H9 (cell line): ENCODE measurements at regions not wholly inside any gene's neighbourhood (a gene's known extent, or its start where the extent isn't known, plus 50 kb on each side); places are given as distances from the start of the nearest gene placed in this dataset.

ENCODE experiments used
- DNase-seq: peaks from one replicate; pipeline ENCODE4 v3.0.0-alpha.2; 2017
- H2AFZ ChIP-seq: one replicate; pipeline ENCODE4 v1.6.1; 2013; ENCODE audit warnings: mild to moderate bottlenecking, low read length, control low read depth, moderate library complexity
- H2AK5ac ChIP-seq: 2 replicates; pipeline ENCODE4 v1.6.1; 2013; ENCODE audit warnings: low read length, control low read depth, mixed read lengths; ENCODE audit not compliant: insufficient read length
- H2BK120ac ChIP-seq: one replicate; pipeline ENCODE4 v1.6.1; 2013; ENCODE audit warnings: low read depth, mild to moderate bottlenecking, low read length, control low read depth, inconsistent platforms; ENCODE audit not compliant: poor library complexity, severe bottlenecking
- H2BK12ac ChIP-seq: 2 replicates; pipeline ENCODE4 v1.6.1; 2013; ENCODE audit warnings: low read length, control low read depth, mixed read lengths, low read depth; ENCODE audit not compliant: insufficient read length
- H2BK15ac ChIP-seq: 2 replicates; pipeline ENCODE4 v1.6.1; 2013; ENCODE audit warnings: low read depth, low read length, control low read depth
- H2BK20ac ChIP-seq: one replicate; pipeline ENCODE4 v1.6.1; 2013; ENCODE audit warnings: low read depth, mild to moderate bottlenecking, low read length, control low read depth, inconsistent platforms; ENCODE audit not compliant: poor library complexity, severe bottlenecking
- H2BK5ac ChIP-seq: 2 replicates; pipeline ENCODE4 v1.6.1; 2013; ENCODE audit warnings: low read length, control low read depth, mixed read lengths; ENCODE audit not compliant: insufficient read length
- H3K14ac ChIP-seq: 2 replicates; pipeline ENCODE4 v1.6.1; 2013; ENCODE audit warnings: low read length, control low read depth; ENCODE audit not compliant: insufficient read depth
- H3K18ac ChIP-seq: 2 replicates; pipeline ENCODE4 v1.6.1; 2013; ENCODE audit warnings: low read depth, mild to moderate bottlenecking, mixed read lengths, low read length, control low read depth; ENCODE audit not compliant: insufficient read length
- H3K23ac ChIP-seq: 2 replicates; pipeline ENCODE4 v1.6.1; 2013; ENCODE audit warnings: low read length, control low read depth, mixed read lengths, low read depth; ENCODE audit not compliant: insufficient read length
- H3K23me2 ChIP-seq: 2 replicates; pipeline ENCODE4 v1.6.1; 2013; ENCODE audit warnings: low read depth, mild to moderate bottlenecking, mixed read lengths, low read length, control low read depth; ENCODE audit not compliant: insufficient read length, poor library complexity, severe bottlenecking
- H3K27ac ChIP-seq: 2 replicates; pipeline ENCODE4 v1.5.1; 2013; ENCODE audit warnings: low read length, control low read depth, mixed read lengths, low read depth; ENCODE audit not compliant: insufficient read length
- H3K27me3 ChIP-seq: 2 replicates; pipeline ENCODE4 v1.6.1; 2013; ENCODE audit warnings: low read length, control low read depth, inconsistent platforms; ENCODE audit not compliant: insufficient read depth
- H3K4ac ChIP-seq: 2 replicates; pipeline ENCODE4 v1.6.1; 2013; ENCODE audit warnings: low read depth, mild to moderate bottlenecking, control low read depth, inconsistent platforms, low read length, moderate library complexity
- H3K4me1 ChIP-seq: 2 replicates; pipeline ENCODE4 v1.6.1; 2013; ENCODE audit warnings: low read length, control low read depth, inconsistent platforms; ENCODE audit not compliant: insufficient read depth
- H3K4me2 ChIP-seq: 2 replicates; pipeline ENCODE4 v1.6.1; 2013; ENCODE audit warnings: low read length, control low read depth, mixed read lengths; ENCODE audit not compliant: insufficient read length, insufficient read depth
- H3K56ac ChIP-seq: 2 replicates; pipeline ENCODE4 v1.6.1; 2013; ENCODE audit warnings: low read depth, mild to moderate bottlenecking, mixed read lengths, low read length, control low read depth; ENCODE audit not compliant: insufficient read length
- H3K79me1 ChIP-seq: 2 replicates; pipeline ENCODE4 v1.6.1; 2013; ENCODE audit warnings: low read depth, mild to moderate bottlenecking, moderate library complexity, low read length, control low read depth, inconsistent platforms; ENCODE audit not compliant: insufficient read depth, poor library complexity, severe bottlenecking
- H3K79me2 ChIP-seq: 2 replicates; pipeline ENCODE4 v1.6.1; 2013; ENCODE audit warnings: low read length, control low read depth, inconsistent platforms; ENCODE audit not compliant: insufficient read depth
- H3K9ac ChIP-seq: 2 replicates; pipeline ENCODE4 v1.6.1; 2013; ENCODE audit warnings: low read length, control low read depth, mixed read lengths; ENCODE audit not compliant: insufficient read length; ENCODE audit errors: extremely low read depth
- H3K9me3 ChIP-seq: one replicate; pipeline ENCODE4 v1.6.1; 2013; ENCODE audit warnings: low read depth, low read length, inconsistent platforms; ENCODE audit not compliant: control insufficient read depth
- H3T11ph ChIP-seq: one replicate; pipeline ENCODE4 v1.6.1; 2013; ENCODE audit warnings: mild to moderate bottlenecking, low read length, control low read depth, inconsistent platforms
- H4K20me1 ChIP-seq: one replicate; pipeline ENCODE4 v1.6.1; 2013; ENCODE audit not compliant: control insufficient read depth, insufficient read length, insufficient read depth
- H4K5ac ChIP-seq: 2 replicates; pipeline ENCODE4 v1.6.1; 2013; ENCODE audit warnings: low read depth, mild to moderate bottlenecking, mixed read lengths, low read length, control low read depth; ENCODE audit not compliant: insufficient read length
- H4K8ac ChIP-seq: replicated peaks from 2 replicates; pipeline ENCODE4 v1.6.1; 2013; ENCODE audit warnings: low read length, control low read depth, mixed read lengths, low read depth; ENCODE audit not compliant: insufficient read length
- H4K91ac ChIP-seq: 2 replicates; pipeline ENCODE4 v1.6.1; 2013; ENCODE audit warnings: low read depth, mild to moderate bottlenecking, moderate library complexity, mixed read lengths, low read length, control low read depth; ENCODE audit not compliant: insufficient read length
- H3K27ac Mint-ChIP-seq, 3 experiments: 2 replicates in 2 of 3; 3 replicates in 1 of 3; pipeline ENCODE4 v1.8.0; 2020 to 2021; ENCODE audit warnings: mixed read lengths in 3 of 3, mild to moderate bottlenecking in 1 of 3, moderate library complexity in 1 of 3
- H3K27me3 Mint-ChIP-seq: 2 replicates; pipeline ENCODE4 v1.8.0; 2021; ENCODE audit warnings: low read depth, mild to moderate bottlenecking, moderate library complexity, mixed read lengths
- H3K36me3 Mint-ChIP-seq, 3 experiments: 2 replicates in 2 of 3; 3 replicates in 1 of 3; pipeline ENCODE4 v1.8.0; 2020 to 2021; ENCODE audit warnings: low read depth in 3 of 3, mixed read lengths in 3 of 3; ENCODE audit not compliant: insufficient read depth in 1 of 3
- H3K4me1 Mint-ChIP-seq, 2 experiments: 2 replicates each; pipeline ENCODE4 v1.8.0; 2020; ENCODE audit warnings: mixed read lengths in 2 of 2
- H3K4me3 Mint-ChIP-seq, 2 experiments: 2 replicates in 1 of 2; 3 replicates in 1 of 2; pipeline ENCODE4 v1.8.0; 2020 to 2021; ENCODE audit warnings: mild to moderate bottlenecking in 2 of 2, mixed read lengths in 2 of 2, moderate library complexity in 1 of 2
- H3K9me3 Mint-ChIP-seq, 2 experiments: 2 replicates in 1 of 2; 3 replicates in 1 of 2; pipeline ENCODE4 v1.8.0; 2020; ENCODE audit warnings: mild to moderate bottlenecking in 2 of 2, mixed read lengths in 2 of 2, moderate library complexity in 1 of 2
- WGBS: extraction: QIAGEN DNeasy Blood & Tissue Kit; methylation state at CpG from one replicate; pipeline ENCODE4 v1.1.7; 2013; ENCODE audit warnings: missing lambda C conversion rate, low lambda C conversion rate, mixed read lengths; ENCODE audit not compliant: insufficient read length; ENCODE audit errors: extremely low coverage; 5-methylcytosine and 5-hydroxymethylcytosine counted together
- TF ChIP-seq, protein P1 (sequence below): fragments of 200-600 bp; sonication (generic); conservative IDR thresholded peaks from 3 replicates; pipeline ENCODE4 v1.8.0; 2021; ENCODE audit warnings: antibody characterized with exemption, mild to moderate bottlenecking

DNA sequence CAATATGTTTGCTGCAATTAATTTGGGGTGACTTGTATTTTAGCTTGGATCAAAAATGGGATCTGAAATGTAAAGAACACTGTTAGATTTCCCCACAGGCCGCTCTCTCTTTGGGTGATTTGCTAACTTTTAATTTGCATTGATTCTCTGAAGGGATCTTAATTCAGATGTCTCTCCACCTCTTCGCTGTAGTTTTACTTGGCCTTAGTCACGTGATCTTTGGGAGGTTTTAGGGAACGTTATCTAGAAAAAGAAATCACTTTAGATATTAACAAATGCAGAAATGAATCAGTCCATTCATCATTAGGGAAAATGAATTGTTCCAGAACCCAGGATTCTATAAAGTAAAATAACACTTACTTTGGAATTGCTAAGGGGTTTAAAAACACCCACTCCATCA is 390.2 kb downstream of the THBS2 start:
- WGBS, result no CpG with 5 or more reads among the region's 4 CpGs
- H2BK20ac ChIP-seq, result no peak overlapping the region
- H4K5ac ChIP-seq, result no peak overlapping the region
- H4K91ac ChIP-seq, result no peak overlapping the region
- no peak overlapping the region for H3K23ac ChIP-seq
- H3K9ac ChIP-seq, result no peak overlapping the region
- Mint-ChIP-seq H3K4me3 (no peak overlapping the region), H3K4me1 (0 out of 4 replicates have a peak, but pooled peaks cover 0 to 6% of the 10 kb centered on the region in 2 experiments), H3K27ac (no peak overlapping the region), H3K9me3 (no peaks in the 10 kb centered on the region), H3K36me3 (no peaks in the 10 kb centered on the region), H3K27me3 (no peaks in the 10 kb centered on the region; the same call in 1 of the 2 replicates)
- no peak overlapping the region for H2AFZ ChIP-seq
- no peak overlapping the region for H4K8ac ChIP-seq
- H3T11ph ChIP-seq, result no peak overlapping the region
- no peaks in the 10 kb centered on the region for H4K20me1 ChIP-seq
- no peak for DNase-seq
- H3K14ac ChIP-seq, result no peak overlapping the region
- H2BK120ac ChIP-seq, result no peak overlapping the region
- H3K4ac ChIP-seq, result no peak overlapping the region
- no peak overlapping the region for H3K4me2 ChIP-seq
- H2BK15ac ChIP-seq, result no peak overlapping the region
- H3K56ac ChIP-seq, result no peak overlapping the region
- no peak overlapping the region for H2AK5ac ChIP-seq
- no peaks in the 10 kb centered on the region for H3K27me3 ChIP-seq
- H3K23me2 ChIP-seq, result no peaks in the 10 kb centered on the region
- H3K79me1 ChIP-seq, result no peaks in the 10 kb centered on the region
- H3K4me1 ChIP-seq, result no peaks in the 10 kb centered on the region
- no peaks in the 10 kb centered on the region for H3K9me3 ChIP-seq
- no peak overlapping the region for H3K18ac ChIP-seq
- H3K27ac ChIP-seq, result no peak overlapping the region
- H3K79me2 ChIP-seq, result no peaks in the 10 kb centered on the region
- no peak overlapping the region for H2BK5ac ChIP-seq
- TF ChIP-seq, protein P1, sequence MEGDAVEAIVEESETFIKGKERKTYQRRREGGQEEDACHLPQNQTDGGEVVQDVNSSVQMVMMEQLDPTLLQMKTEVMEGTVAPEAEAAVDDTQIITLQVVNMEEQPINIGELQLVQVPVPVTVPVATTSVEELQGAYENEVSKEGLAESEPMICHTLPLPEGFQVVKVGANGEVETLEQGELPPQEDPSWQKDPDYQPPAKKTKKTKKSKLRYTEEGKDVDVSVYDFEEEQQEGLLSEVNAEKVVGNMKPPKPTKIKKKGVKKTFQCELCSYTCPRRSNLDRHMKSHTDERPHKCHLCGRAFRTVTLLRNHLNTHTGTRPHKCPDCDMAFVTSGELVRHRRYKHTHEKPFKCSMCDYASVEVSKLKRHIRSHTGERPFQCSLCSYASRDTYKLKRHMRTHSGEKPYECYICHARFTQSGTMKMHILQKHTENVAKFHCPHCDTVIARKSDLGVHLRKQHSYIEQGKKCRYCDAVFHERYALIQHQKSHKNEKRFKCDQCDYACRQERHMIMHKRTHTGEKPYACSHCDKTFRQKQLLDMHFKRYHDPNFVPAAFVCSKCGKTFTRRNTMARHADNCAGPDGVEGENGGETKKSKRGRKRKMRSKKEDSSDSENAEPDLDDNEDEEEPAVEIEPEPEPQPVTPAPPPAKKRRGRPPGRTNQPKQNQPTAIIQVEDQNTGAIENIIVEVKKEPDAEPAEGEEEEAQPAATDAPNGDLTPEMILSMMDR, result no peak
- H2BK12ac ChIP-seq, result no peak overlapping the region
